T1000 (cell line): ENCODE measurements at regions not wholly inside any gene's neighbourhood (a gene's known extent, or its start where the extent isn't known, plus 50 kb on each side); places are given as distances from the start of the nearest gene placed in this dataset.
A peak's percentile ranks its signal among the peaks of the same experiment; 100 is the strongest.

ENCODE experiments used
- DNase-seq: peaks from one replicate; lab custom pipeline; 2025; ENCODE audit warnings: mixed read lengths; lab: John Stamatoyannopoulos, UW

DNA sequence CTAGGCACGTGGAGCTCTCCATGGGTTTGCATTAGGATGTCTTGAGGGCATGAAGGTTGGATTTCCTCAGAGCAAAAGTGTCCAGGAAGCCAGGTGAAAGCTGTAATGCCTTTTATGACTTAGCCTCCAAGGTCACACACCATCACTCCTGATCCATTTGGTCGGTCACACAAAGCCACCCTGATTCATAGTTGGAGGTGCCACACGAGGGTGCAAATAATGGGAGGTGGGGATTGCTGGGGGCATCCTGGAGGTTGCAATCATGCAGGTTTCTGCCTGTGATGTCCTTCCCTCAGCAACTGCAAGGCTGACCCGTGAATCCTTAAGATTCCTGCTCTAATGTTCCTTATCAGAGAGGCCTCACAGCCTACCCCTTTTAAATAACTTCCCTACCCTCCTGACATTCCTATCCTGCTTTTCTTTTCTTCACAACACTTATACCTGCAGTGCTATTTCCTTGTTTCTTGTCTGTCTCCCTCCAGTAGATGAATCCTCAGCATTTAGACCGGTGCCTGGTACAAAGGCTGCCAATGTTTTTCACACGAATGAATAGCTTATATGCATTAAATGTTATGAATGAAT is 97.1 kb downstream of the LIPG start:
- DNase-seq, result no peak

- DNase-seq, result peak; percentile 4
These were observed 94.3 kb downstream of the LIPG start for GRCh38 chr18:49656073-49656692.

- DNase-seq, result no peak
These were observed 93.6 kb downstream of the LIPG start for GRCh38 chr18:49655266-49656072.

DNA sequence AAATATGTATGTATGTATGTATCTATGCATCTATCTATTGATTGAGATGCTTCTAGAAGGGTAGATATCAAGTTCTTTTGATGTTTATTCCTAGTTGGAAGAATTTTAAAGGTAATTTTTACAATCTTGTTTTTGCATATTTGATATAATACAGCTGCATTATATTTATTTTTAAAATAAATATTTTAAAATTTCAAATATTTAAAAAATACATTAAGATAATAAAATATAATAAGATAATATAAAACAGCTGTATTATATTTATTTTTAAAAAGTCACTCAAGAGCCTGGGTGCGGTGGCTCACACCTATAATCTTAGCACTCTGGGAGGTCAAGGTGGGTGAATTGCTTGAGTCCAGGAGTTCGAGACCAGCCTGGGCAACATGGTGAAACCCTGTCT is 92.5 kb downstream of the LIPG start:
- no peak for DNase-seq

DNA sequence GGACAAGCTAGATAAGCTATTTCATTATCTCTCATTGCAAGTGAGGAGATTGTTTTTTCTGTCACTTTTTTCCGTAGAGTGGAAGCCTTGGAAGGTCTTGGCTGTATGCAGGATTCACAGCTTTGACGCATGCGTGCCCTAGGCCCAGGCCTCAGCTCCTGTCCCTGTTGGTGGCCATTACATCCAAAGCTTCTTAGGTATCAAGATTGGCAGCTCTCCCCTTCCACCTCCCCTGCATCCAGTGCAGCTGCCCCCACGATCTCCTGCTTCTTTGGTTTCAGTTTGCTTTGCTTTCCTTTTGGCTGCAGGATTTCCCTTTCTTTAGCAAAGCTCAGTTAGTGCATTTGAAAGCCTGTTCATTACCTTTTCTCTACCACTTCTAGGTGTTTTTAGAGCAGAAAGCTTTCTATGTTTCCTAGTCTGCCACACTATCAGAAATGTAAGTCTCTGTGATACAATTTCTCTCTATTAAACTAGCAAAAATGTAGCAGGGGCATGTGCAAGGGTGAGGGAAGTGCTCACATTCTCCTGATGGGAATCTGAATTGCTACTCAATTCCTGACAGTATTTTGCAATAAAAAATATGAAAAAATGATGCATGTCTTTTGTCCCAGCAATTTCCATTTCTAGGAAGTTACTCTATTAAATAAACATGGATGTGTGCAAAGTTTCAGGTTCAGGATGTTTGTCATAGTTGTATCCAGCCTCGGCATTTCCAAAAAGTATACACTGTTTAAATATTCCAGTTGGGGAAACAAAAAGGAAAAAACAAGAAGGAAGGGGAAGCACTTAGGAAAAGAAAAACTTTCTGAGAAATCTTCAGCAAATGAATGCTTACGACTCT is 91.2 kb downstream of the LIPG start:
- DNase-seq, result no peak

- no peak for DNase-seq
These were observed 89.2 kb downstream of the LIPG start for GRCh38 chr18:49651033-49651432.

DNA sequence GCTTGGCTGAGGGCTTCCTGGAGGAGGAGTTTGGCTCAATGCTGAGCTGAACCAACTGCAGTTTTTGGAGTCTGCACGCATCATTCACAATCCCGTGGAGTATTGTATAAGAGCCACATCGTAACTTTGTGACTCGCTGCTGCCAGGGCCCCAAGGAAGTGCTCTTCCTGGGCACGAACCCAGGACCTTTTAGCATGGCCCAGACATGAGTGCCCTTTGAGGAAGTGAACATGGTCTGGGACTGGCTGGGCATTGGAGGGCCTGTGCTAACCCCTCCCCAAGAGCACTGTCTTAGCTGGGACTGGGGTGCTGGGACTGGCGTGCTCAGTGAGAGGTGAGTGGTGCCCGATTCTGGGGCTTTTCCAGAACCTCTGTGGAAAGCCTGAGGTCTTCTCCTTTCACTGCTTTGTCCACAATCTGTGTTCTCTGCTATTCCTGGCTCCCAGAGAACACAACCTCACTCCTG is 88.6 kb downstream of the LIPG start:
- no peak for DNase-seq

GRCh38 chr18:49648811-49649210 is 87.0 kb downstream of the LIPG start:
- DNase-seq, result no peak
